ENCODE measurements at regions not wholly inside any gene's neighbourhood (a gene's known extent, or its start where the extent isn't known, plus 50 kb on each side); places are given as distances from the start of the nearest gene placed in this dataset.

- no peak for DNase-seq (ENCODE audit: low spot score)
Measured at GRCh38 chr7:54847921-54848320, 88.9 kb upstream of the SEC61G start.

GRCh38 chr7:54856856-54857255, 97.8 kb upstream of the SEC61G start:
- no peak for DNase-seq (ENCODE audit: low spot score)

GRCh38 chr7:54857294-54857693, 98.3 kb upstream of the SEC61G start:
- DNase-seq (ENCODE audit: low spot score) = no peak

- DNase-seq (ENCODE audit: low spot score) = no peak
Measured at GRCh38 chr7:54858008-54858692, 99.1 kb upstream of the SEC61G start.

GRCh38 chr7:54859066-54859465, 100.1 kb upstream of the SEC61G start:
- no peak for DNase-seq (ENCODE audit: low spot score)

GRCh38 chr7:54859545-54859944, 100.5 kb upstream of the SEC61G start:
- DNase-seq (ENCODE audit: low spot score) = no peak

- no peak for DNase-seq (ENCODE audit: low spot score)
Measured at GRCh38 chr7:54860003-54860775, 101.2 kb upstream of the SEC61G start.

- DNase-seq (ENCODE audit: low spot score) = no peak
Measured at GRCh38 chr7:54860843-54861242, 101.8 kb upstream of the SEC61G start.

GRCh38 chr7:54864663-54865062, 105.7 kb upstream of the SEC61G start:
- no peak for DNase-seq (ENCODE audit: low spot score)

GRCh38 chr7:54869523-54869922, 110.5 kb upstream of the SEC61G start:
- no peak for DNase-seq (ENCODE audit: low spot score)

GRCh38 chr7:54874804-54875203, 115.8 kb upstream of the SEC61G start:
- no peak for DNase-seq (ENCODE audit: low spot score)

GRCh38 chr7:54877683-54878082, 118.7 kb upstream of the SEC61G start:
- no peak for DNase-seq (ENCODE audit: low spot score)

- DNase-seq (ENCODE audit: low spot score) = no peak
Measured at GRCh38 chr7:54878339-54878738, 119.3 kb upstream of the SEC61G start.

GRCh38 chr7:54879776-54880175, 120.8 kb upstream of the SEC61G start:
- DNase-seq (ENCODE audit: low spot score) = no peak

GRCh38 chr7:54880326-54880989, 121.4 kb upstream of the SEC61G start:
- DNase-seq (ENCODE audit: low spot score) = no peak

- DNase-seq (ENCODE audit: low spot score) = no peak
Measured at GRCh38 chr7:54881816-54882520, 123.0 kb upstream of the SEC61G start.

GRCh38 chr7:54882694-54883093, 123.7 kb upstream of the SEC61G start:
- no peak for DNase-seq (ENCODE audit: low spot score)

GRCh38 chr7:54883576-54883975, 124.6 kb upstream of the SEC61G start:
- DNase-seq (ENCODE audit: low spot score) = no peak

GRCh38 chr7:54885285-54885684, 126.3 kb upstream of the SEC61G start:
- no peak for DNase-seq (ENCODE audit: low spot score)

GRCh38 chr7:54888067-54888733, 129.2 kb upstream of the SEC61G start:
- peak; percentile 68 for DNase-seq (ENCODE audit: low spot score)

GRCh38 chr7:54888734-54889082, 129.7 kb upstream of the SEC61G start:
- DNase-seq (ENCODE audit: low spot score) = no peak

- DNase-seq (ENCODE audit: low spot score) = no peak
Measured at GRCh38 chr7:54897891-54898290, 120.9 kb upstream of the EGFR start.
